ENCODE measurements at regions not wholly inside any gene's neighbourhood (a gene's known extent, or its start where the extent isn't known, plus 50 kb on each side); places are given as distances from the start of the nearest gene placed in this dataset.

DNA sequence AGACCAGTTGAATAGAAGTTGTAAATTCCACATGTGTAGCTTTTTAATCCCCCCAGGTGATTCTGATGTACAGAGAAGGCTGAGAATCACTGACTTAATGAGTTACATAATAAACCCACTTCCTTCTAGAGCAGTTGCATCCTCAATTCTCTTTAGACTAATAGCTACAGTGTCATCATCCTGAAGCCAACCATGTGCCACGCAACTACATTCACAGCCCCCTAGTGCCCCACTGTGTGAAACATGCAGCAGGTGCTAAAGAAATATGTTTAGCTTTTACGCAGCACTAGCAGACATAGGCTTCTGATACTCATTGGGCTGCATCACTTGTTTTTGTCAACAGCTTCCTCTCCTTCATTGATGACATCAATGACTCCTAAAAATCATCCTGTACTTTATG is 1168.3 kb downstream of the BCL11B start:
- Histone ChIP-seq H3K36me3 (ENCODE audit: control insufficient read depth in 3 of 3, insufficient read depth in 3 of 3, low read length in 3 of 3) (no peaks in the 10 kb centered on the region), H3K4me3 (ENCODE audit: low read length in 3 of 3) (no peak overlapping the region), H3K9me3 (ENCODE audit: control insufficient read depth in 3 of 3, low read length in 3 of 3) (no peaks in the 10 kb centered on the region), H3K27me3 (ENCODE audit: control insufficient read depth in 3 of 3, insufficient read depth in 3 of 3, low read length in 3 of 3) (peaks cover 0 to 4% (median 0%) of the 10 kb centered on the region in 3 donors), H3K27ac (ENCODE audit: low read depth, low read length) (no peak overlapping the region), H3K9ac (ENCODE audit: low read depth in 1 of 3, low read length in 3 of 3) (no peak overlapping the region), H3K4me1 (ENCODE audit: control insufficient read depth in 3 of 3, insufficient read depth in 3 of 3, low read length in 3 of 3) (no peaks in the 10 kb centered on the region)

DNA sequence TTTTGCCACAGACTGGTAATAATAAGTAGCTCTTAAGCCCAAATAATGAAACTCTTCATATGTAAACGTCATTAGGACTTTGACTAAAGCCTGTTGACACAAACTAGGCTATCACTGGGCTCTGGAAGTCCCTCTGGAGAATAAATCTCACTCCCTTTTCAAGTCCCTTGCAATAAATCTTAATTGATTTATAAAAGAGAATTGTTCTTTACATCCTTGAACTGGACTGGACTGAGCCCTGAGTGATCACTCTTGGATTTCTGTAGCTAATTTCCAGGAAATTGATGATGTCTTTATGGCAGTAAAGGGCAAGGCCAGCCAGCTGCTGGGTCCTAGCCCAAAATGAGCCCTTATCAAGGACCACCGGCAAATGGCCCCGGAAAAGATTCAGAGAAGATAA is 1162.7 kb downstream of the BCL11B start:
- H3K4me3 ChIP-seq (ENCODE audit: low read length in 3 of 3), result no peak overlapping the region
- no peaks in the 10 kb centered on the region for H3K9me3 ChIP-seq (ENCODE audit: control insufficient read depth in 3 of 3, low read length in 3 of 3)
- H3K4me1 ChIP-seq (ENCODE audit: control insufficient read depth in 3 of 3, insufficient read depth in 3 of 3, low read length in 3 of 3), result no peaks in the 10 kb centered on the region
- H3K9ac ChIP-seq (ENCODE audit: low read depth in 1 of 3, low read length in 3 of 3), result no peak overlapping the region
- H3K27me3 ChIP-seq (ENCODE audit: control insufficient read depth in 3 of 3, insufficient read depth in 3 of 3, low read length in 3 of 3), result peaks cover 0 to 4% (median 0%) of the 10 kb centered on the region in 3 donors
- H3K27ac ChIP-seq (ENCODE audit: low read depth, low read length), result no peak overlapping the region
- H3K36me3 ChIP-seq (ENCODE audit: control insufficient read depth in 3 of 3, insufficient read depth in 3 of 3, low read length in 3 of 3), result no peaks in the 10 kb centered on the region

DNA sequence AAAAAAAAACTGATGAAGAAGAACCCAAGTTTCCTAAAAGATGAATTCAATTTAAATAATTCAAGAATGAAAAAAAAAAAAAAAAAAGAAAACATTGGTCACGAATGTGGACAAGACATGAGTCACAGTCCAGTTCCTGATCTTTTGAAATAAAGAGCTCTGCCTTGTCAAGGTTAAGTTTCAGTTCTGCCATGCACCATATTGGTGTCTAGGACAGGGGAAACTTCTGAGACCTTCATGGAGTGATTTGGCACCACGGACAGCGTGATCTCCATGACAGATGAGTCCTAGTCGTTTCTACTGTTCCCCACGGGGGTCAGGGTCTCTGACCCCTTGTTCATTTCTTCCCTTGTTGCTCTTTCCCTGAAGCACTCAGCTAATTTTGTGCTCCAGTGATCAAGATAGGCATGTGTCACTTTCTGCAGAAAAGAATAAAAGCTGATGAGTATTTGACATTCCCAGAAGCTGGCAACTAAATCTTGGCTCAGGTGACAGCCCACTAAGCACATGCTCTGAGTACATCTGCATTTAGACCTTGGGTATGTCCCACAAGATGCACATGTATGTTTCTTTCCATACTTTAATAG is 1159.7 kb downstream of the BCL11B start:
- no peaks in the 10 kb centered on the region for H3K27me3 ChIP-seq (ENCODE audit: control insufficient read depth in 3 of 3, insufficient read depth in 3 of 3, low read length in 3 of 3)
- no peak overlapping the region for H3K9ac ChIP-seq (ENCODE audit: low read depth in 1 of 3, low read length in 3 of 3)
- no peak overlapping the region for H3K4me3 ChIP-seq (ENCODE audit: low read length in 3 of 3)
- H3K36me3 ChIP-seq (ENCODE audit: control insufficient read depth in 3 of 3, insufficient read depth in 3 of 3, low read length in 3 of 3), result no peaks in the 10 kb centered on the region
- no peaks in the 10 kb centered on the region for H3K9me3 ChIP-seq (ENCODE audit: control insufficient read depth in 3 of 3, low read length in 3 of 3)
- H3K4me1 ChIP-seq (ENCODE audit: control insufficient read depth in 3 of 3, insufficient read depth in 3 of 3, low read length in 3 of 3), result no peaks in the 10 kb centered on the region
- H3K27ac ChIP-seq (ENCODE audit: low read depth, low read length), result no peak overlapping the region

DNA sequence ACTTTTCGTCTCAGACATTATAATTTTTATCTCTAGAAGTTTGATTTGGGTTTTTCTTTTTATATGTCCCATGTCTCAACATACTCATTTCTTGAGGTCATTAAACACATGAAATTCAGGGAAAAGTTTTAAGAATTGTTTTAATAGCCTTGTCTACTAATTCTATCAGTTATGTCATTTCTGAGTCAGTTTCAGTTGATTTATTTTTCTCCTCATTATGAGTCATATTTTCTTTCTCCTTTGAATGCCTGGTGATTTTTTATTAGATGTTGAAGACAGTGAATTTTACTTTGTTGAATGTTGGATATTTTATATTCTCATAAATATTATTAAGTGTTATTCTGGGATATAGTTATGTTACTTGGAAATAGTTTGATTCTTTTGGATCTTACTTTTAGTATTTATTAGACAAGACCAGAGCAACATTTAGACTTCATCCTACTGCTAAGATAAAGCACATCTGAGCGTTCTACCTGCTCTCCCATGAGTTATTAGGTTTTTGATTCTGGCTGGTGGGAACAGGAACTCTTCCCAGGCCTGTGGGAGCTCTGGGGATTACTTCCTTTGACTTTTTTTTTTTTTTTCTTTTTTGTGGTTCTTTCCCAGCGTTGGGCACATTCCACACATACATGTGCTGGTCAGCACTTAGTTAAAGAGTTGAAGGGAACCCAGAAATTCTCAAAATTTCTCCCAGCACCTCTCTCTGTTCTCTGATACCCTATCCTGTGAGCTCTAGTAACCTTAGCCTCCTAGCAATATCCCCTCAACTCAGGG is 1157.7 kb downstream of the BCL11B start:
- Histone ChIP-seq H3K27me3 (ENCODE audit: control insufficient read depth in 3 of 3, insufficient read depth in 3 of 3, low read length in 3 of 3) (no peaks in the 10 kb centered on the region), H3K4me1 (ENCODE audit: control insufficient read depth in 3 of 3, insufficient read depth in 3 of 3, low read length in 3 of 3) (no peaks in the 10 kb centered on the region), H3K36me3 (ENCODE audit: control insufficient read depth in 3 of 3, insufficient read depth in 3 of 3, low read length in 3 of 3) (no peaks in the 10 kb centered on the region), H3K9ac (ENCODE audit: low read depth in 1 of 3, low read length in 3 of 3) (no peak overlapping the region), H3K4me3 (ENCODE audit: low read length in 3 of 3) (no peak overlapping the region), H3K9me3 (ENCODE audit: control insufficient read depth in 3 of 3, low read length in 3 of 3) (no peaks in the 10 kb centered on the region), H3K27ac (ENCODE audit: low read depth, low read length) (no peak overlapping the region)

DNA sequence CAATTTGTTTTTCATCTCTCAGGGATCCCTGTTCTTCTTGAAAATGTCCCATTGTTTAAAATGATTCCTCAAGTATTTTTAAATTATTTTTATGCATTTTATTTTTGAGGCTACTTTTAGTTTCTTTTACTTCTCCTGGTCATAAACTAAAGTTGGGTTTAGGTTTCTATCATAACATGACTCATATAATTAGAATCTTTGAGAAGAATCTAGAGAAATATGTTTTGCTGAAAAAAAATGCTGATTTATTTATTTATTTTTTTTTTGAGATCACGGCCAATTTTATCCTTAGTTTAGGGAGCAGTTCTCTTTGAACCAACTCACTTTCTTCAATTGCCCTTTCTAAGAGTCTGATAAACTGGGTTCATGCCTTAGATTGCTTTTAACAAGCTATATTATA is 1157.1 kb downstream of the BCL11B start:
- no peak overlapping the region for H3K9ac ChIP-seq (ENCODE audit: low read depth in 1 of 3, low read length in 3 of 3)
- no peak overlapping the region for H3K4me3 ChIP-seq (ENCODE audit: low read length in 3 of 3)
- no peaks in the 10 kb centered on the region for H3K4me1 ChIP-seq (ENCODE audit: control insufficient read depth in 3 of 3, insufficient read depth in 3 of 3, low read length in 3 of 3)
- H3K27ac ChIP-seq (ENCODE audit: low read depth, low read length), result no peak overlapping the region
- H3K9me3 ChIP-seq (ENCODE audit: control insufficient read depth in 3 of 3, low read length in 3 of 3), result peaks cover 0 to 4% (median 3%) of the 10 kb centered on the region in 3 donors
- no peaks in the 10 kb centered on the region for H3K36me3 ChIP-seq (ENCODE audit: control insufficient read depth in 3 of 3, insufficient read depth in 3 of 3, low read length in 3 of 3)
- no peaks in the 10 kb centered on the region for H3K27me3 ChIP-seq (ENCODE audit: control insufficient read depth in 3 of 3, insufficient read depth in 3 of 3, low read length in 3 of 3)

DNA sequence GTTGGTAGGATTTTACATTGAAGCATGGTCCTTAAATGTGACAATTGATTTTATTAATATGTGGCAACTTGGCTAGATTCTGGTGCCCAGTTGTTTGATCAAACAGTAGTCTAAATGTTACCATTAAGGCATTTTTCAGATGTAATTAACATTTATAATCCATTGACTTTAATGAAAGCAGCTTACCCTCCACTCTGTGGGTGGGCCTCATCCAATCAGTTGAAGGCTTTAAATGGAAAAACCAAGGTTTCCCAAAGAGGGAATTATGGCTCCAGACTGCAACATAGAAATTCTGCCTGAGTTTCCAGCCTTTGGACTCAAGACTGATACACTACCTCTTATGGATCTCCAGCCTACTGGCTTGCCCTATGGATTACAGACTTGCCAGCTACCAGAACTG is 1153.2 kb downstream of the BCL11B start:
- no peak overlapping the region for H3K9ac ChIP-seq (ENCODE audit: low read depth in 1 of 3, low read length in 3 of 3)
- no peak overlapping the region for H3K4me3 ChIP-seq (ENCODE audit: low read length in 3 of 3)
- H3K27me3 ChIP-seq (ENCODE audit: control insufficient read depth in 3 of 3, insufficient read depth in 3 of 3, low read length in 3 of 3), result no peaks in the 10 kb centered on the region
- no peaks in the 10 kb centered on the region for H3K4me1 ChIP-seq (ENCODE audit: control insufficient read depth in 3 of 3, insufficient read depth in 3 of 3, low read length in 3 of 3)
- peaks cover 0 to 4% (median 3%) of the 10 kb centered on the region in 3 donors for H3K9me3 ChIP-seq (ENCODE audit: control insufficient read depth in 3 of 3, low read length in 3 of 3)
- H3K36me3 ChIP-seq (ENCODE audit: control insufficient read depth in 3 of 3, insufficient read depth in 3 of 3, low read length in 3 of 3), result no peaks in the 10 kb centered on the region
- H3K27ac ChIP-seq (ENCODE audit: low read depth, low read length), result no peak overlapping the region

DNA sequence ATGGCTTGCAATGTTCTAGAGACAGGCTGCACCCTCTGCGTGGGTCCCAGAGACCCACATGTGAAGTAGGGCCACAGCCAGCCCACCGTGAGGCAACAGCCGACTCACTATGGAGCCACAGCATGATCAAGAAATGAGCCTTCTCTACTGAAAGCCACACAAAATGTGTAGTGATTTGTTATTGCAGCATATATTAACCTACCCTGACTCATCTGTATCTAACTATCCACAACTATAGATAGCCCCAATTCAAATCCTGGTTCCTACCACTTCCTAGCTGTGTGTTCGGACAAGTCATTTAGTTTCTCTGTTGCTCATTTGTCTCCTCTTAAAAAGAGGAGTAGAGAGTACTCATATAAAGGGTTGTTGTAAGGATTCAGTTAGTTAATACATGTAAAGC is 1152.3 kb downstream of the BCL11B start:
- Histone ChIP-seq H3K4me1 (ENCODE audit: control insufficient read depth in 3 of 3, insufficient read depth in 3 of 3, low read length in 3 of 3) (no peaks in the 10 kb centered on the region), H3K36me3 (ENCODE audit: control insufficient read depth in 3 of 3, insufficient read depth in 3 of 3, low read length in 3 of 3) (no peaks in the 10 kb centered on the region), H3K9ac (ENCODE audit: low read depth in 1 of 3, low read length in 3 of 3) (no peak overlapping the region), H3K27me3 (ENCODE audit: control insufficient read depth in 3 of 3, insufficient read depth in 3 of 3, low read length in 3 of 3) (no peaks in the 10 kb centered on the region), H3K4me3 (ENCODE audit: low read length in 3 of 3) (no peak overlapping the region), H3K27ac (ENCODE audit: low read depth, low read length) (no peak overlapping the region), H3K9me3 (ENCODE audit: control insufficient read depth in 3 of 3, low read length in 3 of 3) (peaks cover 0 to 4% (median 3%) of the 10 kb centered on the region in 3 donors)

DNA sequence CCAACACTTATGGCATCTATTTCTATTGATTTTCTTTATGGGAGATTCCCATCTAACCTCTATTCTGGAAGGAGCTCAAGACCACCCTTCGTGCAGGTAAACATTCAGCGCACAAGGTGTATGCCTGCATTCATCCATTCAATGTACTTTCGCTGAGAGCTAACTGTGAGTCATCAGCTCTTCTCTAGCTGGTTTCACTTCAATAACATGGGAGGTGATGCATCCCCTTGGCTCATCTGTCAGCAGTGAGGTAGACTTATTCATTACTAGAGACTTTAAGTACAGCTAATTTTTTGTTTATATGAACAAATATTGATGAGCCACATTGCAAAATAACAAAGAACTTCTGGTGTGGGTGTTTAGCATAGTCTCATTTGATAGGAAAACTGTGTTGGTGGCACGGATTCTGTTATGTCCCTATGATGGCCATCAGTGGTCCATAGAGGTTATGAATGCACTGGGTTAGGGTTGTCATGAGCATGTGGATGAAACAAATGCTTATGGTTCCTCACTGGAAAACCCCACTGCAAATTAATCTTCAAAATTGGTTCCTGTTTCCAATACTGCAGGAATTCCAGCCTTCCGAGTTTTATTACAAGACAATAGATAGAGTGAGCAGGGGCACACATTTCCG is 1151.0 kb downstream of the BCL11B start:
- Histone ChIP-seq H3K36me3 (ENCODE audit: control insufficient read depth in 3 of 3, insufficient read depth in 3 of 3, low read length in 3 of 3) (no peaks in the 10 kb centered on the region), H3K9ac (ENCODE audit: low read depth in 1 of 3, low read length in 3 of 3) (no peak overlapping the region), H3K27ac (ENCODE audit: low read depth, low read length) (no peak overlapping the region), H3K27me3 (ENCODE audit: control insufficient read depth in 3 of 3, insufficient read depth in 3 of 3, low read length in 3 of 3) (no peaks in the 10 kb centered on the region), H3K4me1 (ENCODE audit: control insufficient read depth in 3 of 3, insufficient read depth in 3 of 3, low read length in 3 of 3) (no peaks in the 10 kb centered on the region), H3K4me3 (ENCODE audit: low read length in 3 of 3) (no peak overlapping the region), H3K9me3 (ENCODE audit: control insufficient read depth in 3 of 3, low read length in 3 of 3) (peaks cover 5 to 8% (median 6%) of the 10 kb centered on the region in 3 donors)

DNA sequence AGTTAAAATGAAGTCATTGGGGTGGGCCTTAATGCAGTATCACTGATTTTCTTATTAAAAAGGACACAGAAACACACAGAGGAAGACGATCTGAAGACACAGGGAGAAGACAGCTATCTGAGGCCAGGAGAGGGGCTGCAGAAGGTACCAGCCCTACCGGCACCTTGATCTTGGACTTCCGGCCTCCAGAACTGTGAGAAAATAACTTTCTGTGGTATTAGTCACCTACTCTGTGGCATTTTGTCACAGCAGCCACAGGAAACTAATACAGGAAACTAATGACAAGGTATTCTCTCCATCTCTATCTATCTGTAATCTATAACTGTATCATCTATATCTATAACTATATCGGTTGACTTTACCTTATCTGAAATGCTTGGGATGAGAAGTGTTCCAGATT is 1149.5 kb downstream of the BCL11B start:
- Histone ChIP-seq H3K9ac (ENCODE audit: low read depth in 1 of 3, low read length in 3 of 3) (no peak overlapping the region), H3K4me3 (ENCODE audit: low read length in 3 of 3) (no peak overlapping the region), H3K9me3 (ENCODE audit: control insufficient read depth in 3 of 3, low read length in 3 of 3) (peaks cover 5 to 11% (median 6%) of the 10 kb centered on the region in 3 donors), H3K27ac (ENCODE audit: low read depth, low read length) (no peak overlapping the region), H3K4me1 (ENCODE audit: control insufficient read depth in 3 of 3, insufficient read depth in 3 of 3, low read length in 3 of 3) (no peaks in the 10 kb centered on the region), H3K27me3 (ENCODE audit: control insufficient read depth in 3 of 3, insufficient read depth in 3 of 3, low read length in 3 of 3) (no peaks in the 10 kb centered on the region), H3K36me3 (ENCODE audit: control insufficient read depth in 3 of 3, insufficient read depth in 3 of 3, low read length in 3 of 3) (no peaks in the 10 kb centered on the region)

DNA sequence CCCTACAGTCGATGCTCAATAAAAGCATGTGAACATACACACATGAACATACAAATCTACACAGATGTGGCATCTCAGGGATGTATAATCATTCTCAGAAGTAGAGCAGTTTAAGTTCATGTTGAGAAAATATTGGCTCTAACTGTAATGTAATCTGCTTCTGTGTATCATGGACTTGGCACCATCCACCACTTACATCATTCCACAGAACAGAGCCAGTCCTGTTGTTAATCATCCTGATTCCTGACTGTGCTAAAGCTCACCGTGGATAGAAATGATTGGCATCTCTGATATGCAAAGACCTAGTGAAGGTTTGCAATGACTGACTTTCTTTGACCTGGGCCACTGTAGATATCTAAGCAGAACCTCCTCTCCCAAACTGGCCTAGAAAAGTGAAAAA is 1141.3 kb downstream of the BCL11B start:
- Histone ChIP-seq H3K9me3 (ENCODE audit: control insufficient read depth in 3 of 3, low read length in 3 of 3) (peaks cover 0 to 2% (median 0%) of the 10 kb centered on the region in 3 donors), H3K4me3 (ENCODE audit: low read length in 3 of 3) (no peak overlapping the region), H3K27ac (ENCODE audit: low read depth, low read length) (no peak overlapping the region), H3K27me3 (ENCODE audit: control insufficient read depth in 3 of 3, insufficient read depth in 3 of 3, low read length in 3 of 3) (peaks cover 0 to 4% (median 0%) of the 10 kb centered on the region in 3 donors), H3K4me1 (ENCODE audit: control insufficient read depth in 3 of 3, insufficient read depth in 3 of 3, low read length in 3 of 3) (no peaks in the 10 kb centered on the region), H3K36me3 (ENCODE audit: control insufficient read depth in 3 of 3, insufficient read depth in 3 of 3, low read length in 3 of 3) (no peaks in the 10 kb centered on the region), H3K9ac (ENCODE audit: low read depth in 1 of 3, low read length in 3 of 3) (no peak overlapping the region)

Data from skeletal muscle tissue (tissue), 3 donors.